Peyer's patch (tissue), 4 donors: ENCODE measurements at regions not wholly inside any gene's neighbourhood (a gene's known extent, or its start where the extent isn't known, plus 50 kb on each side); places are given as distances from the start of the nearest gene placed in this dataset.

ENCODE experiments used
- CTCF ChIP-seq, 6 experiments: fragments of 450-650 bp in 4 of 6; fragments of 200-600 bp in 2 of 6; sonication (generic) in 1 of 6; IDR thresholded peaks; one replicate each; pipeline ENCODE4 v1.5.1; 2017 to 2019; ENCODE audit warnings: antibody characterized with exemption in 6 of 6, mild to moderate bottlenecking in 3 of 6, moderate library complexity in 1 of 6
- POLR2A ChIP-seq, 2 donors: fragments of 450-650 bp; IDR thresholded peaks; one replicate each; pipeline ENCODE4 v1.5.1; 2017; ENCODE audit warnings: antibody characterized with exemption in 2 of 2, mild to moderate bottlenecking in 2 of 2, moderate library complexity in 2 of 2

- no peak for TF ChIP-seq POLR2A (IDR thresholded peaks at IDR 0.05)
- TF ChIP-seq CTCF (IDR thresholded peaks at IDR 0.05) = no peak
Observed at GRCh38 chr13:107258599-107259187, 690.8 kb upstream of the ARGLU1 start.
